D721Med (cell line): ENCODE measurements at regions not wholly inside any gene's neighbourhood (a gene's known extent, or its start where the extent isn't known, plus 50 kb on each side); places are given as distances from the start of the nearest gene placed in this dataset.

Source experiments
- DNase-seq: peaks from one replicate; pipeline ENCODE4 v3.0.0; 2011; ENCODE audit warnings: low spot score; ENCODE audit not compliant: insufficient read length
- FAIRE-seq: peaks from 2 replicates; lab custom pipeline; 2011; peaks lifted over from hg19 to GRCh38; lab: Jason Lieb, UNC
- CTCF ChIP-seq: IDR thresholded peaks from 2 replicates; pipeline ENCODE4 v1.5.1; 2012; ENCODE audit warnings: mild to moderate bottlenecking, control low read depth; ENCODE audit not compliant: insufficient read depth; ENCODE audit errors: missing control alignments

GRCh38 chr10:118520116-118520742 lies 75.2 kb downstream of the PRLHR start:
- DNase-seq (no peak), FAIRE-seq (no peak)
- no peak for TF ChIP-seq CTCF

GRCh38 chr10:118518095-118518494 lies 77.4 kb downstream of the PRLHR start:
- TF ChIP-seq CTCF: no peak
- FAIRE-seq (no peak), DNase-seq (no peak)

GRCh38 chr10:118516716-118517115 lies 78.7 kb downstream of the PRLHR start:
- FAIRE-seq (no peak), DNase-seq (no peak)
- TF ChIP-seq CTCF: no peak

GRCh38 chr10:118513174-118513573 lies 82.3 kb downstream of the PRLHR start:
- FAIRE-seq (no peak), DNase-seq (no peak)
- no peak for TF ChIP-seq CTCF

- FAIRE-seq (no peak), DNase-seq (no peak)
- TF ChIP-seq CTCF: no peak
Observed at GRCh38 chr10:118511711-118512110, 83.7 kb downstream of the PRLHR start.

- FAIRE-seq (no peak), DNase-seq (no peak)
- TF ChIP-seq CTCF: no peak
Observed at GRCh38 chr10:118508863-118509262, 86.6 kb downstream of the PRLHR start.

- TF ChIP-seq CTCF: no peak
- DNase-seq (no peak), FAIRE-seq (no peak)
Observed at GRCh38 chr10:118508355-118508754, 87.1 kb downstream of the PRLHR start.
